ENCODE measurements at regions not wholly inside any gene's neighbourhood (a gene's known extent, or its start where the extent isn't known, plus 50 kb on each side); places are given as distances from the start of the nearest gene placed in this dataset.
"Not testable (repeated sequence)": the region's sequence is repeated elsewhere in the genome, so short reads cannot be mapped to it uniquely, and the experiment has no call there.

GRCh38 chr7:20521243-20521642 is 94.2 kb upstream of the ABCB5 start:
- DNase-seq, result no peak

DNA sequence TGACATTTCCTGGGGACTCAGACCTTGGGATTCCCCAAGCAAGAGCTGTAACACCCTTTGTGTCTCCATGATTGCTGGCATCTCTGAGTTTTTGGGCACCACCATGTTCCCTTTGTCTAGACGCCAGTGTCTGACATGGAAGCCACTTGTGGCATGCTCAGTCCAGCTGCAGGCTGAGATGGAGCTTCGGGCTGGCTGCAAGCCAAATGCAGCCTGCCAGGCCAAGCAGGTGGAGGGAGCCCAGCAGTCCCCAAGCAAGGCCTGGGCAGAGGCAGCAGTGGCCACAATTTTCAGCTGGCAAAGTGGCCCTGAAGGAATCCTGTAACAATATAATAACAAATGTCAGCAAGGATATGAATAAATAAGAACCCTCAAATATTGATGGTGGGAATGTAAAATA is 86.2 kb upstream of the ABCB5 start:
- DNase-seq, result no peak

DNA sequence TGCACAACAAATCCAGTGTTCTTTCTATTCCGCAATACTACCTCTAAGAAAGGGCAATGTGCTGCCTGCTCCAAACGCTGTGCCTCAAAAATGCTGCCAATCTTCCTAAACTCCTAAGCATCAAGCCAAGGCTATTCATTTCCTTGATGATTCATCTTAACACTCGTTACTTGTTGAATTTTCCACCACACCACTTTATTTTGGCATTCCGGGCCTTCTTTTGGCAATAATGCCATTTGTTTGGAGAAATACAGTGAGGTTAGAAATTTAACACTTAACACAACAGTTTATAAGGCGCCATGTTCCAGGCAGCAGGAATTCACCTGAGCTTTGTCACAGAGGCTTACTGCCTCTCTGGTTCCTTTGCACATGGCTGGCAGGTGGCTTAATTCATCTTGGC is 82.6 kb upstream of the ABCB5 start:
- DNase-seq, result no peak

DNA sequence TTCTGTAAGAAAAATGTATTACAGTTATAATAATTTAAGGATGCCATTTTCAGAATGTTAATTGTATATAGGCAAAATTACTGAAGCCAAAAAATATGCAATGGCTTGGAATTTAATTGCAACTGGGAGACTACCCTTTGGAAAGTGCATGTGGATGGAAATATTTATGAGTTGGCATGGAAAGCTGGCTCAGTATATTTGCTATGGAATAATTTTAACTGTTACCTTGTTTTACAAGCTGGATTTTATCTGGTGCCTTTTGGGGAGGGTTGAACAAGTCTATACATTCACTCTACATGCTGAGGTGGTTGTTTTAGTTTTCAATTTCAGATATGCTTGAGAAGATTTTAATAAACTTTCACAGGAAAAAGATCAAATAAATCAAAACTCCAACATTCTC is 80.9 kb upstream of the ABCB5 start:
- no peak for DNase-seq

- no peak for DNase-seq
Observed at GRCh38 chr7:20535541-20535940, 79.9 kb upstream of the ABCB5 start.

- no peak for DNase-seq
Observed at GRCh38 chr7:20539201-20539600, 76.3 kb upstream of the ABCB5 start.

GRCh38 chr7:20541608-20542349 is 73.7 kb upstream of the ABCB5 start:
- no peak for DNase-seq

- DNase-seq, result no peak
Observed at GRCh38 chr7:20542594-20542993, 72.9 kb upstream of the ABCB5 start.

GRCh38 chr7:20543500-20543899 is 72.0 kb upstream of the ABCB5 start:
- DNase-seq, result no peak

DNA sequence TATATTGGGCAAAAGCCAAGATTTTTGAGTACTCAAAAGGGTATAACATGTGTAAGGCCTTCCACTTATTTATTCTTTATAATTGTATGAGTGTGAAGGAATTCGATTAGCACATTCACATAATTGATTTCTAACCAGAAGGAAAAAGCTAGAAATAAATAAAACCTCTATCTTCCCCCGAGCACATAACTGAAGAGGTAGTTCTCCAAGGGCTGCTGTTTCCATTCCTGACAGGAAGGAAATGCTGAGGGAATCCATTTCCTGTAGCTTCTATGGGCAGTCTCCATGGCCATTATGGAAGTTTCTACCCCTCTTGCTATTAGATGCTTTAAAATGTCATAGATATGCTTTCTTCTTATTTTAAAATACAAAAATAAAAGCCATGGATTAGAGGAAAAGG is 70.5 kb upstream of the ABCB5 start:
- no peak for DNase-seq

- DNase-seq, result not testable (repeated sequence)
Observed at GRCh38 chr7:20546958-20547357, 68.5 kb upstream of the ABCB5 start.

DNA sequence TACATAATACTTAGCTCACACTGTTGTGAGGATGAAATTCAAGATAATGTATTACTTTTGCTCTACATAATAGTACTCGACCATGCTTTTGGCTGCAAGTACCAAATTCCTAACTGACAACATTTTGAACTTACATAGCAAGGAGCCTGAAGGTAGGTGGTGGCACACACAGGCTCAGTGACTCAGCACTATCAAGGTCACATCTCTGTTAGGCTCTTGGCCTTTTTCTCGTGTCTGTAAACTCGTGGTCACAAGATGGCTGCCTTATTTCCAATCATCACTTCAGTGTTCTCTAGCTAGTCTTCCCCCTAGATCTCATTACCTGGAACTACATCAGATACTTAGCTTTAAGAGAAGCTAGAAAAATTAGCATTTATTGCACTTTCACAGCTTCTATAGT is 61.4 kb upstream of the ABCB5 start:
- DNase-seq, result no peak

GRCh38 chr7:20556091-20556490 is 59.4 kb upstream of the ABCB5 start:
- DNase-seq, result no peak

DNA sequence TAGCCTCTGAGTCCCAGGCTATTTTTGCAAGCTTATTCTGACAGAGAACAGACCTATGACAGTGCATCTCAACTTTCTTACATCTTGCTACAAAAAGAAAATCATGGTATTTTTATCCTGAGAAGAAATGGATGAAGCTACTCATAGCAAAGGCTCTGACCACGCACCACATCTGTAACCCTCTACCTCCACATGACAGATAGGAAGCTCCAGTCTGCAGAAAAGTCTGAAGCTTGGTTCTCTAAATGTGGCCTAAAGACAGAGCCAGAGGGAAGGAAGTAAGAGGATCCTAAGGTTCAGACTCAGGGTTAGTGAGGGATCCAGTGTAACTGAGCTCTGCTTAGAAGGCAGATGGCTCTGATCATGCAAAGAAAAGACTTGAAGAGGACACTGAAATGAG is 58.4 kb upstream of the ABCB5 start:
- DNase-seq, result no peak

- DNase-seq, result no peak
Observed at GRCh38 chr7:20558963-20559716, 56.3 kb upstream of the ABCB5 start.

GRCh38 chr7:20559883-20560282 is 55.6 kb upstream of the ABCB5 start:
- DNase-seq, result no peak

DNA sequence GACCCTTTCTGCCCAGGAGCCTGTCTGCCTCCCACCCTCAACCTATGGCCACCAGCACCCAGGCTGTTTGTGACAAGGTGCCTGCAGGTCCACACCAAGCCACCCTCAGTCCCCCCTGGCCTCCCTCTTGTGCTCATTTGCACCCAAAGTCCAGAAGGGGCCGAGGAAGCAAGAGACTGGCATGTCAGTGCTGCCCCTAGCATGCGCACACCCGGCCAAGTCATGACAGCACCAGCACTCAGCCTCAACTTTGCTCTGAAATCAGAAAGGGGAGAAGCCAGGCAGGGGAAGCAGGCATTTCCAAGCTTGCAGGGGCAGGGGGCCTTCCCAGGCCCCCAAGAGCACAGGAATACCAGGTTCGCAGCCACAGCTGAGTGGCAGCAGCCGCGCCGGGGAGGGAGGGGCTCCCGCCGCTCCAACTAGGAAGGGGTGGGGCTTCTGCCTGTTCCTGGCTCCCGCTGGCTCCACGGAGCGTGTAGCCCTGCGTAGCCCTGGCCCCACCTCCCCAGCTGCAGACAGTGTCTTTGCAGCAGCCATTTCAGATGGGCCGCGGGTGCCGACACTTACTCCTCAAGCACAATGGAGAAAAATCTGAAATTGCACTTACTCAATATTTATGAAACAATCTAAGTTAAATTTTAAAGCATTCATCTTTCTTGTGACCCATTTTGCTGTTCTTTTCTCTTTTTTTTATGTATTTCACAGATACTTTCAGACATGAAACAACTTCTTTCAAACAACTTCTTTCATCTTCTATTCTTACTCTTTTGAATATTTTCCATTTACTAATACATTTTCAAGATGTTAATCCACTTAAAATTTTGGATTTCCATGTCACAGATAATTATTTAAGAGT is 54.9 kb upstream of the ABCB5 start:
- no peak for DNase-seq

- DNase-seq, result no peak
Observed at GRCh38 chr7:20561466-20561865, 54.0 kb upstream of the ABCB5 start.

- no peak for DNase-seq
Observed at GRCh38 chr7:20561908-20562307, 53.6 kb upstream of the ABCB5 start.

DNA sequence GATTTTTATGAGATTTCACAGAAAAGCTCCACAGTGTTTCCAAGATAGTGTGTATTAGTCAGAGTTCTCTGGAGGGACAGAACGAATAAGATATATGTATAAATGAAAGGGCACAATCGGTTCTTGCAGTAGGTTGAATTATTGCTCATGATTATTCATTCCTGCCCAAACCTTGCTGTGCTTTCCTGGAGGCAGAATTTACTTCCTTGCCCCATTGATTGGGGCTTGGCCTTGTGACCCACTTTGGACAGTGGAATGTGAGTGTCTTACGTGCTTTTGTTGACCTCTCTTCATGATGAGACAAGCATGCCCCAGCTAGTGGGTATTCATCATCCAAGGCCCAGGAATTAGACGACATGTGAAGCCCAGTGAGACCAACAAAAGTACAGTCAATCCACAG is 53.0 kb upstream of the ABCB5 start:
- no peak for DNase-seq

Data from NCI-H187 (cell line).